SJCRH30 (cell line): ENCODE measurements at regions not wholly inside any gene's neighbourhood (a gene's known extent, or its start where the extent isn't known, plus 50 kb on each side); places are given as distances from the start of the nearest gene placed in this dataset.
A peak's percentile ranks its signal among the peaks of the same experiment; 100 is the strongest.

Experiments
- DNase-seq, 2 experiments: peaks; one replicate each; pipeline ENCODE4 v3.0.0-alpha.2; 2015 to 2020
- H3K27ac ChIP-seq: fragments of 250-450 bp; sonication (Bioruptor Pico); 2 replicates; pipeline ENCODE4 v1.5.1; 2020; ENCODE audit warnings: mild to moderate bottlenecking, moderate library complexity
- H3K27me3 ChIP-seq: fragments of 250-450 bp; sonication (Bioruptor Pico); 2 replicates; pipeline ENCODE4 v1.5.1; 2020; ENCODE audit warnings: mild to moderate bottlenecking, moderate library complexity
- H3K36me3 ChIP-seq: fragments of 250-450 bp; sonication (Bioruptor Pico); 2 replicates; pipeline ENCODE4 v1.5.1; 2020; ENCODE audit warnings: mild to moderate bottlenecking, moderate library complexity
- H3K4me1 ChIP-seq: fragments of 250-450 bp; sonication (Bioruptor Pico); 2 replicates; pipeline ENCODE4 v1.5.1; 2020; ENCODE audit warnings: mild to moderate bottlenecking, moderate library complexity
- H3K4me3 ChIP-seq: fragments of 250-450 bp; sonication (Bioruptor Pico); 2 replicates; pipeline ENCODE4 v1.5.1; 2020; ENCODE audit warnings: mild to moderate bottlenecking, moderate library complexity
- H3K9me3 ChIP-seq: fragments of 250-450 bp; sonication (Bioruptor Pico); replicated peaks from 2 replicates; pipeline ENCODE4 v1.5.1; 2020; ENCODE audit warnings: mild to moderate bottlenecking, moderate library complexity

DNA sequence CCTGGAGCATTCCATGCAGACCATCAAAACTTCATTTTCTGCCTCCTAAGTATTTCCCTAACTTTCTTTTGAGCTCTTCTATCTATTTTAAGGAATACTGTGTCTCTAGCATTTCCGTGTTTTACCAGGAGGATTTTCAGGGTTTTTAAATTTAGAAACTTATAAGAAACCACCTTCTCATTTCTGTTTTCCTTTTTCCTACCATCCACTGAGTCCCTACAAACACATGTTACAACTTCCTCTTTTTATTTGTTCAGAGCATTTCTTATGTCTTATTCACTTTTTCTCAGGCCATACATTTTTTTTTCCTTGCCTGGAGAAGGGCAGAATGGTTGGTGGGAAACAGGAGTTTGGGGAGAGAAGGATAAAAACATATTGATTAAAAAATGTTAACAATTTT lies 130.0 kb upstream of the BMP5 start:
- Histone ChIP-seq H3K27ac (no peak overlapping the region), H3K4me3 (no peak overlapping the region), H3K27me3 (no peaks in the 10 kb centered on the region), H3K36me3 (no peaks in the 10 kb centered on the region), H3K9me3 (no peaks in the 10 kb centered on the region), H3K4me1 (no peaks in the 10 kb centered on the region)
- no peak for DNase-seq

DNA sequence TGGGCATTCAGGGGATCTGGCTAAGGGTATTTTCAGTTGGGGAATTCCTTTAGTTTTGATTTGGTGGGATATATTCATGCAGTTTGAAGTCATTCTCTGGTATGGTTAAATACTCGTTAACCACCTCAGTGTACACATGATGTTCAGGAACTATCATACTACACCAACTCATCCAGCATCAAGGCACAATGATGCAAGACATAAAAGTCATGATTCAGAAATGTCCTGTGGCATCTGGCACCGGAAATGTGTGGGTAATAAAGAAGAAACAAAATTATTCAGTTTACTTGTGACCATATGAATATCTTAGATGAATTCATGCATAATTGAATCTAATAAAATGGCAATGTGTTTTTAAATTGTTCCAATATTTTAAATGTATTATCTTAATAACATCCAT lies 129.0 kb upstream of the BMP5 start:
- Histone ChIP-seq H3K27me3 (no peaks in the 10 kb centered on the region), H3K9me3 (no peaks in the 10 kb centered on the region), H3K4me1 (no peaks in the 10 kb centered on the region), H3K4me3 (no peak overlapping the region), H3K27ac (no peak overlapping the region), H3K36me3 (no peaks in the 10 kb centered on the region)
- DNase-seq = no peak

DNA sequence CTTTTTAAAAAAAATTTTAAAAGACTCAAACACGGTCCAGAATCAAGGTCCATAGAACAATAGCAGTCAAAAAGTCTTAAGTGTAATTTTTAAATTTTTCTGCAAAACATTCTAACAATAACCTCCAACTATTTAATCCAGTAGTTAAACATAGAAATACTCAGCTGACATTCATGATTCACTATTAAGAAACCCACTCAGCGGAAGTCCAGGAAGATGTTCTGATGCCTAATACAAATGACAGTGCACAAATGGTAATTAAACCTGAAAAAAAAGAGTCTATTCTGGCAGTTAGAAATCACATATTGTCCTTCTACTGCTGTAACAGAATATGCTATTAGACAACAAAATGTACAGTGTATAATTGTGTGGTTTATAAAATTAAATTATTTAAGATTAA lies 128.2 kb upstream of the BMP5 start:
- H3K27ac ChIP-seq = no peak overlapping the region
- no peaks in the 10 kb centered on the region for H3K4me1 ChIP-seq
- no peaks in the 10 kb centered on the region for H3K27me3 ChIP-seq
- H3K36me3 ChIP-seq = no peaks in the 10 kb centered on the region
- no peak overlapping the region for H3K4me3 ChIP-seq
- no peak for DNase-seq
- H3K9me3 ChIP-seq = no peaks in the 10 kb centered on the region

DNA sequence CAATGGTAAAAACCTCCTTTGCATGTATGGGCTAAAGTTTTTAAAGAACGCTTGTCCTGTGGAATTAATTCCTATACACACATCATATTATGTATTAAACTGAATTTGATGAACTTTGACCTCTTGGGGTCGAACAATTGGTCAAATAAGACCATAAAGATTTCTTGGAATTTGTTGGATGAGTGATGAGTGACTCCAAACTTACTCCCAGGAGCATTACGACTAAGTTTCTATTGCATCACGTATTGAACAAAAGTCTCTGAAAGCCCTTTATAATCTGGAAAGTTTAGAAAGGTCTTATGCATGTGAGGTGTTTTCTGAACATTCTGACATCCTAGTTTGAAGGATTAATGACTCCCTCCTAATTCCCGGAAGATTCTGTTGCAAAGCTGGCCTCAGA lies 126.9 kb upstream of the BMP5 start:
- no peak for DNase-seq
- no peak overlapping the region for H3K27ac ChIP-seq

DNA sequence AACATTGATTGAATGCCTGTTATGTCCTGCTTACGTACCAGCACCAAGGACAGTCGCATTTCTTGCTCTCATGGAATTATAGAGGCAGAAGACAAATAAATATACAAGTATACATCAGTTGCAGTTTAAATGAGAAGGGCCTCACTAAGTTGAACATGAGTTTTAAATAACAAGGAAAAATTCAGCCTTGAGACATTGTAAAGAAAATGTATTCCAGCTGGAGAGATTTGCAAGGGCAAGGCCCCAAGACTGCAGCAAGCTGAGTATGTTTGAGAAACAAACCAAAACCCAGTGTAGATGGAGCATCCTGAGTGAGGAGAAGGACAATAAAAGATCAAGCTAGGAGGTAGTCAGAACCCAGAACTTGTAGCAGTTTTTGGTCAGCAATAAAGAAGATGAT lies 123.2 kb upstream of the BMP5 start:
- Histone ChIP-seq H3K36me3 (no peaks in the 10 kb centered on the region), H3K9me3 (no peaks in the 10 kb centered on the region), H3K27ac (no peak overlapping the region), H3K27me3 (no peaks in the 10 kb centered on the region), H3K4me3 (no peak overlapping the region), H3K4me1 (no peaks in the 10 kb centered on the region)
- DNase-seq = no peak

More for the DNA sequence above, 126.9 kb upstream of the BMP5 start:
- no peaks in the 10 kb centered on the region for H3K27me3 ChIP-seq
- H3K4me3 ChIP-seq = no peak overlapping the region
- H3K9me3 ChIP-seq = no peaks in the 10 kb centered on the region
- no peaks in the 10 kb centered on the region for H3K36me3 ChIP-seq
- no peaks in the 10 kb centered on the region for H3K4me1 ChIP-seq

DNA sequence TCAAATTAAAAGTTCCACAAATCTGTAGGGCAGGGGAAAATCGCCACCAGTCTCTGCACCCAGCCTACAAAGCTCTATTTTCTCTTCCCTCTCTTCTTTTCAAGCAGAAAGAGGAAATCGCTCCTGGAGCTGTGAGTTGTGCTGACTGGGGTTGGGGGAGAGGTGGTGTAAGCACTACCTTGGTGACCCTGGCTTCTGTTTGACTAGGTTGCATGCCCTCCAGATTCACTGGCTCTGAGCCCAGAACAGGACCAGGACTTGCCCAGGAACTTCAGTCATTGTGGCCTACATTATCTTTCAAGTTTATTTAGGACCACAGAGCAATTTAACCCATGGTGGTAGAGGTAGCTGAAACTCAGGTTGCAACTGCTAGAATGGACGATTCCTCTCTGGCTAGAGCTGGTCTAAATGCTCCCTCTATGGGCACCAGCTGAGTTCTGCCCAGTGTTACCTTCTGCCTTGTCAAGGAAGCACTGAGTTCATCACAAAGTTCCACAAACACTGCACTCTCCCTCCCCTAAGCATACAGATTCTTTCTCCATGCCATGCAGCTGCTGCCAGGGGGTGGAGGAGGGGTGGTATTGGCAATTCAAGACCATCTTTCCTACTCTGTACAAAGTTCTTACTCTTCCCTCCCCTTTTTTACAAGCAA lies 122.0 kb upstream of the BMP5 start:
- H3K4me3 ChIP-seq = no peak overlapping the region
- H3K9me3 ChIP-seq = no peaks in the 10 kb centered on the region
- H3K27ac ChIP-seq = no peak overlapping the region
- H3K27me3 ChIP-seq = no peaks in the 10 kb centered on the region
- no peak for DNase-seq
- no peaks in the 10 kb centered on the region for H3K36me3 ChIP-seq
- no peaks in the 10 kb centered on the region for H3K4me1 ChIP-seq

DNA sequence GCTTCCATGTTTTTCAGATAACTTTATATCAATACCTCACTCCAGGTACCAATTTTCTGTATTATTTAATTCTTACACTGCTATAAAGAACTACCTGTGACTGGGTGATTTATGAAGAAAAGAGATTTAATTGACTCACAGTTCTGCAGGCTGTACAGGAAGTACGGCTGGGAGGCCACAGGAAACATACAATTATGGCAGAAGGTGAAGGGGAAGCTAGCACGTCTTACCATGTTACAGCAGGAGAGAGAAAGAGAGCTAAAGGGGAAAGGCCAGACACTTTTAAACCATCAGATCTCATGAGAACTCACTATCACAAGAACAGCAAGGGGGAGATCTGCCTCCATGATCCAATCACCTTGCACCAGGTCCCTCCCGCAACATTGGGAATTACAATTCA lies 119.1 kb upstream of the BMP5 start:
- H3K36me3 ChIP-seq = no peaks in the 10 kb centered on the region
- no peaks in the 10 kb centered on the region for H3K9me3 ChIP-seq
- H3K27ac ChIP-seq = no peak overlapping the region
- no peak overlapping the region for H3K4me3 ChIP-seq
- no peaks in the 10 kb centered on the region for H3K27me3 ChIP-seq
- DNase-seq = no peak
- no peaks in the 10 kb centered on the region for H3K4me1 ChIP-seq

DNA sequence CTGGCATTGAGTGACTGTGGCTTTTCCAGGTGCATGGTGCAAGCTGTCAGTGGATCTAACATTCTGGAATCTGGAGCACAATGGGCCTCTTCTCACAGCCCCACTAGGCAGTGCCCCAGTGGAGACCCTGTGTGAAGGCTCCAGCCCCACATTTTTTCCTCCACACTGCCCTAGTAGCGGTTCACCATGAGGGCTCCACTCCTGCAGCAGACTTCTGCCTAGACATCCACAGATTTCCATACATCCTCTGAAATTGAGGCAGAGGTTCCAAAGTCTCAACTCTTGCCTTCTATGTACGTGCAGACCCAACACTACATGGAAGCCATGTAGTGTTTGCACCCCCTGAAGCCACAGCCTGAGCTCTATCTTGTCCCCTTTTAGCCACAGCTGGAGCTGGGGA lies 118.0 kb upstream of the BMP5 start:
- Histone ChIP-seq H3K36me3 (no peaks in the 10 kb centered on the region), H3K9me3 (no peaks in the 10 kb centered on the region), H3K4me1 (no peaks in the 10 kb centered on the region), H3K27ac (no peak overlapping the region), H3K27me3 (no peaks in the 10 kb centered on the region), H3K4me3 (no peak overlapping the region)
- no peak for DNase-seq

DNA sequence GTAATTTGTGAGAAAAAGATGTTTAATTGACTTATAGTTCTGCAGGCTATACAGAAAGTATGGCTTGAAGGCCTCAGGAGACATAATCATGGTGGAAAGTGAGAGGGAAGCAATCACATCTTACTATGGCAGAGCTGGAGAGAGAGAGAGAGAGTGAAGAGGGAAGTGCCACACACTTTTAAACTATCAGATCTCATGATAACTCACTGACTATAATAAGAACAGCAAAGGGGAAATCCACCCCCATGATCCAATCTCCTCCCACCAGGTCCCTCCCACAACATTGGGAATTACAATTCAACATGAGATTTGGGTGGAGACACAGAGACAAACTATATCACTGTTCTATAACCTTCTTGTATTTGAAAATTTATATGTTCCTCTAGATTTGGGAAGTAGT lies 117.2 kb upstream of the BMP5 start:
- no peak overlapping the region for H3K27ac ChIP-seq

DNA sequence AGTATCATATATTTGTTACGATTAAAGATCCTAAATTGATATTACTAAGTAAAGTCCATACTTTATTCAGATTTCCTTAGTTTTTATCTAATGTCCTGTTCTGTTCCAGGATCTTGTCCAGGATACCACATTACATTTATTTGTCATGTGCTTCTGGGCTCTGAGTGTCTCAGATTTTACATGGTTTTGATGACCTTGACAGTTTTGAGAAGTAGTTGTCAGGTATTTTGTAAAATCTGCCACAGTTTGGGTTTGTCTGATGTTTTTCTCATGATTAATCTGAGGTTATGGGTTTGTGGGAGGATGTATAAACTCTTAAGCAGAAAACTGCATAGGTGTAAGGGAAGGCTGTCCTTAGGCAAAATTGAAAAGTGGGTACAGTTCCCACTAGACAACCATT lies 109.9 kb upstream of the BMP5 start:
- Histone ChIP-seq H3K27me3 (no peaks in the 10 kb centered on the region), H3K36me3 (no peaks in the 10 kb centered on the region), H3K4me3 (no peak overlapping the region), H3K9me3 (0 out of 2 replicates have a peak, but pooled peaks cover 9% of the 10 kb centered on the region), H3K4me1 (no peaks in the 10 kb centered on the region), H3K27ac (no peak overlapping the region)
- DNase-seq = no peak

More for the DNA sequence above, 117.2 kb upstream of the BMP5 start:
- no peaks in the 10 kb centered on the region for H3K9me3 ChIP-seq
- no peaks in the 10 kb centered on the region for H3K36me3 ChIP-seq
- H3K4me1 ChIP-seq = no peaks in the 10 kb centered on the region
- no peak for DNase-seq
- no peak overlapping the region for H3K4me3 ChIP-seq
- H3K27me3 ChIP-seq = no peaks in the 10 kb centered on the region

DNA sequence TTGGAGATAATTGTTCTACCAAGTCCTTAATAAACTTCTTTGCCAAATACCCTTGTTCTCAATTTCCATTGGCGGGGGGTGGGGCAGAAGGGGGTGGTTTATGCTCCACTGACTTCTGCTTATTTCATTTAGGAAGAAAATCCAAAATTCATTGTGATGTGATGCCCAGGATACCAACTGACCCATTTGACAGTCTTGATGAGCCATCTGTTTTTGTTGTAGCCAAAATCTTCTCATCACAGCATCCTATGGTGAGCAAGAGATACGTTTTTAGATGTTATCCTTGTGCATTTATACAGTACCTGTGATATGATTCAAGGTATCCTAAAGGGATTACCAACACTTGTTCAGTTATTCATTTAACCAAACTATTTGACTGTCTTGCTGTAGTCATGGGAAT lies 108.5 kb upstream of the BMP5 start:
- H3K4me1 ChIP-seq = no peaks in the 10 kb centered on the region
- H3K4me3 ChIP-seq = no peak overlapping the region
- no peaks in the 10 kb centered on the region for H3K27me3 ChIP-seq
- no peaks in the 10 kb centered on the region for H3K36me3 ChIP-seq
- DNase-seq = no peak
- no peak overlapping the region for H3K27ac ChIP-seq
- 0 out of 2 replicates have a peak, but pooled peaks cover 9% of the 10 kb centered on the region for H3K9me3 ChIP-seq

DNA sequence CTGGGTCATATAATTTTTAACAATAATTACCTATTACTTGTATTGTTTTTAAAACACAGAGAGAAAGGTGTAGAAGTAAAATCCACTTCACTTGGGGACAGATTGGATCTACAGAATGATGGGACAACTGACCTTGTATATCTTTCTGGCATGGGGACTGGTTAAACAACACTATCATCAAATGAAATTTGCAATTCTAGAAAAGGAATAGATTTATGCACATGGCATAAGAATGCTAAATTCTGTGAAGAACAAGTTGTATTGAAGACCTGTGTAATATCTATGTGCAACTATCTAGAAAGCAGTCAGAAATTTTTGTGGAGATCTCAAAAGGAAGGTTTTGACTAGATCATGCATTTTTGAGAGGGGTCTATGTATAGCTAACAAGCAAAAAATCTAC lies 106.3 kb upstream of the BMP5 start:
- no peak overlapping the region for H3K27ac ChIP-seq
- no peak for DNase-seq

DNA sequence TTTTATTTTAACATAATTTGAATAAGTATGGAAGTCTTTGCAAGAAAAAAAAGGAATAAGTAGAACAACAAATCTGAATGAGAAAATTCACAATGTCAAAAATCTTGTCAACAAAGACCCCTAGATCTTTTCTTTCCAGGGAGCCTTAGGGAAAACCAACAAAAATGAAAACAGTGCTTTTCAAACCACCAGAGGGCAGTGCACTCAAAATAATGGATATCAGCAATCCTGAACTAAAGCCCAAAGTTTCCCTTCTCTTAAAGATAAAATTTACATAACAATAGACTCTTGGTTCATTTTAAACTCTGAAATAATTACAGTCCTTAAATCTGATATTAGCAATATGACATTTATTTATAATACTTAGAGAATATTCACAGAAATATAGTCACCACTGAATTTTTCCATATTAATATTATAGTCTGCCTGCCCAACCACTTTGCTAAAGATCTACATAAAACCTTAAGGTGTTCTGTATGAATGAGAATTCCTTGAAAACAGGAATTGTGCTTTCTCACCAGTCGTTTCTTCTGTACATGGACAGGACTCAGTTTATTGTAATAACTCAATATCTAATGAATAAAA lies 105.3 kb upstream of the BMP5 start:
- Histone ChIP-seq H3K4me3 (no peak overlapping the region), H3K27ac (no peak overlapping the region), H3K4me1 (no peaks in the 10 kb centered on the region), H3K9me3 (0 out of 2 replicates have a peak, but pooled peaks cover 9% of the 10 kb centered on the region), H3K36me3 (no peaks in the 10 kb centered on the region), H3K27me3 (no peaks in the 10 kb centered on the region)
- DNase-seq = peak; percentile 36 to 84

More for the DNA sequence above, 106.3 kb upstream of the BMP5 start:
- H3K36me3 ChIP-seq = no peaks in the 10 kb centered on the region
- H3K4me1 ChIP-seq = no peaks in the 10 kb centered on the region
- H3K9me3 ChIP-seq = 0 out of 2 replicates have a peak, but pooled peaks cover 9% of the 10 kb centered on the region
- no peaks in the 10 kb centered on the region for H3K27me3 ChIP-seq
- H3K4me3 ChIP-seq = no peak overlapping the region

DNA sequence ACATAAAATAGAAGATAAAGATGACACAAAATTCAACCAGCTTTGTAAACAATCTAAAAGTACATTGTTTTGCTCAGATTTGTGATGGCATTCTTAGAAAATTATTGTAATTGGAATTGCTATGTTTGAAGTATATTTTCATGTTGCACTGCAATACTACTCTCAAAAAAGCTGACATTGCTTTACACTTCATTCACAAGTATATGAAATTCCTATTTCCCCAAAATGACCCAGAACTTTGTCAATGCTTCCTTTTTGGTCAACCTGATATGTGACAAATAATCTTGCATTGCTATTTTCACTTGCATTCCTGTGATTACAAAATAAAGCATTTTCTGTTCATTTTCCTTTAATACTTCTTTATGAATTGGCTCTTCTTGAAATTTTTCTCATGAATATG lies 104.1 kb upstream of the BMP5 start:
- H3K4me1 ChIP-seq = no peaks in the 10 kb centered on the region; the same call in 1 of the 2 replicates
- H3K4me3 ChIP-seq = no peak overlapping the region
- no peaks in the 10 kb centered on the region for H3K27me3 ChIP-seq
- H3K27ac ChIP-seq = no peak overlapping the region
- H3K36me3 ChIP-seq = no peaks in the 10 kb centered on the region
- DNase-seq = no peak
- 0 out of 2 replicates have a peak, but pooled peaks cover 6% of the 10 kb centered on the region for H3K9me3 ChIP-seq

DNA sequence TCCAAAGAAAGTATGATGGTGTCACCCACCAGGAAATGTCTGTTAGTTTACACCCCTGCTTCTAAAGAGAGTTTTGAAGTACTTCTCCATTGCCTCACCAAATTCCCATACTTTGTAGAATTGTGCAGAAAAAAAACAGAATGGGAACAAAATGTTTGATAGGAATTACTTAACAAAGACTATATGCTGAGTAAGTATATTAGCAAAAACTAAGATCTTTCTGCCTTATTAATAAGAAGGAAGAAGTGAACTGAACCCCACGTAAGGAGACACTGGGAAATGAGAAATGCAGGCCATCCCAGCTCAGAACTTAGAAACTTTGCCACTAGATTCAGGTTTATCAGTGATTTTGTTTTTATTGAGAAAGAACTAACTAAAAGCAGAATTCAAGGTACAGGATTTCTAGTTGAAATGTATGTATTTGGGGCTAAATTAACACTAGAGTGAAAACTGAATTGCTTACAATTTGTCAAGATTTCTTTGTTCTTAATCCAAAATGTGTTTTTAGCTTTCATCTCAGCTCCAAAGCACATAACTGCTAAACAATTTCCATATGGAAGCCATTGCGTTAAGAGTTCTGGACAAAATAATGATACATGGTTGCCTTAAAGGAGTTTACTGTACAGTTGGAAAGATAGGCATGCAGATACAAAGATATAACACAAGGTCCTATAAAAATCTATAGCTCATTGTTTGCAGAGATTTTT lies 102.7 kb upstream of the BMP5 start:
- H3K4me3 ChIP-seq = no peak overlapping the region
- no peak overlapping the region for H3K27ac ChIP-seq
- H3K4me1 ChIP-seq = no peaks in the 10 kb centered on the region; the same call in 1 of the 2 replicates
- no peaks in the 10 kb centered on the region for H3K36me3 ChIP-seq
- no peaks in the 10 kb centered on the region for H3K9me3 ChIP-seq
- no peak for DNase-seq
- no peaks in the 10 kb centered on the region for H3K27me3 ChIP-seq
